Stimulated activated CD8-positive, alpha-beta memory T cell treated with anti-CD3 and anti-CD28 coated beads, Interleukin-15, amount 100 ng/mL, for 4 hours (primary cell): ENCODE measurements at regions not wholly inside any gene's neighbourhood (a gene's known extent, or its start where the extent isn't known, plus 50 kb on each side); places are given as distances from the start of the nearest gene placed in this dataset.

Experiments used
- DNase-seq, 2 donors: peaks; one replicate each; pipeline ENCODE4 v3.0.0-alpha.2; 2020; ENCODE audit warnings: low read depth in 2 of 2

DNA sequence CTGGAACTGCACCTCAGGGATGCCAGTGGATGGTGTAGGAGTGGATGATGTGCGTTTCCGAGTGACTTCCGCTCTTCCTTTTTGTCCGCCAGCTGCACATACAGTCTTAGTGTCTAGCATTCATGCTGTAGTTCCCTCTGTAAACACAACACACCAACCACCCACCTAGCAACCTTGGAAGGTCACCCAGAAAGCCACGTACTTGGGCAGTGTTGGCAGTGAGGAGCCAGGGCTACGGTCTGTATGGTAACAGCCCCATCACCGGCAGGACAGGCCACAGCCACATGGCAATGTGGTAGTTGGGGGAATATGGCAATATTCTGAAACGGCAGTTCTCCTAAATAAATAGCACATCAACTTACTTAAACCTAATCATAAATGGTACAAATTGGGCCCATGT, 613.5 kb upstream of the MGMT start:
- DNase-seq: no peak

- no peak for DNase-seq
Measured at GRCh38 chr10:128854204-128854603, 612.8 kb upstream of the MGMT start.

- no peak for DNase-seq
Measured at GRCh38 chr10:128854963-128855362, 612.1 kb upstream of the MGMT start.

DNA sequence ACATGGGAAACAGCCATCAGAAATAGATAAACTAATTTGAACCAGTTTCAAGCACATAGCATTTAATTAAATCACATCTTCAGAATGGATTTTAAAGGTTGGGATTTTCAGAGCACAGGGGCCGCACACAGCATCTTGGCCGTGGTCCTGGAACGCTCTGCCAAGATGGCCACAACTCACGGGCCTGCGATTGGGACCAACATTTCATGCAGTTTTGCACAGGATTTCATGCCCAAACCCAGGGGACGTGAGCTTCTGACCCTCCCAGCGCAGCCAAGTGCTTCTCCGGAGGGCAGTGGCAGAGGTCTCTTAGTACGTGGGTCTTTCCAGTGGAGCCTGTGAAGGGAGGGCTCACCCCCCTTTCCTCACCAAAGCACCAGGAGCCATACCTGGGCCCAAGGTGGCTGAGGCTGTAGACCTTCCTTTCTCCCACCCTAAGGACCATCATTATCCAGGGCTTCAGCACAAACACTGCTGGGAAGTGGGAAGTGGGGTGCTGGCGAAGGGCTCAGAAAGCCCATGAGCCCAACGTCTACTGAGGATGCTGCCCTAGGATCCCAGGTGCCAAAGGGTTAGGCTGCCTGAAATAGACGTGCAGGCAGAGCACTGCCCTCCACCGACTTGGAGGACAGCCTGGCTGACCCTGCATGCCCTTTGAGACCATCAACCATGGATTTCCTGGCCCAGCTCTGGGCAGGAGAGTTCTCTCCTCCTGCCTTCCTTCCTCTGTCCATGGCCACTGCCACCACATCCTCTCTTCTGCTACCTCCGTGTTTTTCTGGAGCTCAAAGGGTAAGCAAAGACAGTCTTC, 611.2 kb upstream of the MGMT start:
- DNase-seq: no peak

DNA sequence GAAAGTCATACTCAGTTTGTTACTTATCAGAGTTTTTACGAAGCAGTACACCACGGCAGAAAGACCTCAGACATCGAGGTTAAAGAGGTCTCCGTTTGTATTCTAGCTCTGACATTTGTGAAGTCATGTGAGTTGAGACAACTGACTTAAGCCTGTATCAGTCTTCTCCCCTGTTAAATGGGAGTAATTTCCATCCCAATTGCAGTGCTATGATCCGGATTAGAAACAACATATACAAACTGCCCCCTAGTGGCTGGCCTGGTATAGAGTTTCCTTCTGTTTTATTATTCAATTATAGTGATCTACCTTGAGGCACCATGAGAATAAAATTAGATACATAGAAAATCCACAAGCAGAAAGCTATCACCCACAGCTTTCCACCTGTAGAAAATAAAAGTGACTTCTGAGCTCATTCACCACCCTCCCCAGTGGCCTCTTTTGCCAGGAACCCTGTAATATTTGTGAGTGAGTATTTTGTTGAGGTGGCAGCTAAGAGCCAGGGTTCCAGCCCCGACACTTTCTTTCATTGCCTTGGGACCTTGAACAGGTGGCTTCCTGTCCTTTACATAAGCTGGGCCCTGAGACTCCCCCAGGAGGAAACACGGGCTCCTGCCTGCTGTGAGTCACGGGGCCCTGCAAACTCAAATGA, 607.2 kb upstream of the MGMT start:
- DNase-seq: no peak

DNA sequence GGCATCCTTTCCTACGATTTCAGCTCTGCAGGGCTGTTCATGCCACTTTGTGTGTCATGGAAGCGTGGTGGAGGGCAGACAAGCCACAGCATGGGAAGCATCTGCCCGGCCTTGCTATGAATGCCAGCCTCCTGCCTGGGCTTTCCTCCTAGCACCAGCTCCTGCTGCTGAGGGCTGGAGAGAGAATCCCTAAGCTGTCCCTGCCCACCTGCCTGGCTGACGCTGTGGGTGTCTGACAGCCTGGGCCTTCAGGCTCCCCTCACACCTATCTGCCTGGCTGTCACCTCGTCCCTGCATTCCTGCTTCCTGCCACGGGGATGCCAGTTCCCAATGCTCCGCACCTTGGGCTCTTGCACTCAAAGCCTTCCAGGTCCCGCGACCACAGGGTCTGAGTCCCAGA, 606.5 kb upstream of the MGMT start:
- DNase-seq: no peak

GRCh38 chr10:128861018-128861901, 605.8 kb upstream of the MGMT start:
- DNase-seq: no peak

GRCh38 chr10:128863411-128863810, 603.6 kb upstream of the MGMT start:
- no peak for DNase-seq

GRCh38 chr10:128863823-128864405, 603.1 kb upstream of the MGMT start:
- DNase-seq: no peak

DNA sequence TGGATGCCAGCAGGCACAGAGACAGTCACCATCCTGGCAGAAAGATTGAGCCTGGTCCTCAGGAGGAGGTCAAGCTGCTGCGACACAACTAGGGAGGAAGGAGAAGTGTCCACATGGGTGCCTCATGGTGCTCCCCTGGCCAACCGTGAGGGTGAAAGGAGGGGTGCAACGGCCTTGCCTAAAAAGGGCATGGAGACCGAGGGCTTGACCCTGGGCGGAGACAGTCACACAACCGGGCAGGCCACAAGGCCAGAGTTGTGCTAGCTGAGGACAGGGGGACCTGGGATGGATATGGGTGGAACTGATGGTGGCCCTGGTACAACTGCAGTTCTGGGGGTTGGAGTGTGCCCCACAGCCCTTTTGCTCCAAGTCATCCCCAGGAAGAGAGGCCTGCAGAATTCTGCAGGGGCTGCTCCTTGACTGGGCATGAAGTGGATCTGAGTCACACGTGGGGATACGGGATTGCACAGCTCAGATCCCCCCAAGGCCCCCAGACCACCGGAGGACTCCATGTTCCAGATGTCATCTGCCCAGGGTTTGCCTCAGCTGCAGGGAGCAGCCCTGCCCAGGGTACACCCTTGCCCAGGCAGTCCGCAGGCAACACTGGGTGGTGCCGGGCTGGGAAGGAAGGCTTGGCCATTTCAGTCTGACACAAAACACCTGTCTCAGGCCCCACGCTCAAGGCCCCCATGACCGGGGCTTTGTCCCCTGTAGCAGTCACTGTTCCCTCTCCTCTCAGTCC, 602.3 kb upstream of the MGMT start:
- no peak for DNase-seq

DNA sequence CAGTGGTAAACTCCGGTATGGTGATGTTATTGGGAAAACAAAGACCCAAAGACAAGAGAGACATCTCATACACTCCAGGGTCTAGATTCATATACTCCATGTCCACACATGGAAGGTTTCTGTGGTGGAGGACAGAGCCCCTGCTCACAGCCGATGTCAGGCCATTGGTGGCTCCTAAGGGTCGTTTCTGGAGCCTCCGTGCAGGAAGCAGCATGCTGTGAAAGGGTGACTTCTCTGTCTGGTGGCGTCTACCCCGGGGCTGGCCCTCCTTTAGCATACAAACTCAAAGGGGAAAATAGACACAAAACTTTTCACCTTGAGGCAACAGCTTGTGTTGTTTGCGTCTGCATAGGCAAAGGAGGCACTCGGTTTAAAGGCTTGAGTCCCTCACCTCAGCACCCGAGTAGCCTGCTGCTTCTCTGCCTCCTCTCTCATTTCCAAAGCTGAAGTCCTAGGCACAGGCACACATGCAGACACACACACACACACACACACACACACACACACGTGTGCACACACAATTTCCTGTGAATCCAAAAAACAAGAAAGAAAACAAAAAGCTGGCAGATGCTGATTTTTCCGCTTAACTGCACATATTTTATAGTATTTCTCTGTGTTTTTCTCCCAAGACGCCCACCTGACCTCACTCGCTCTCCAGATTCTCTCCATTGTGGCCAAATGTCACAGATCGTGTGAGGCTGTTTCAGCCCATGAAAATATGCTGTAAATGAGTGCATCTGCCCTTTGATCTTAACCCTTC, 601.4 kb upstream of the MGMT start:
- DNase-seq: no peak

DNA sequence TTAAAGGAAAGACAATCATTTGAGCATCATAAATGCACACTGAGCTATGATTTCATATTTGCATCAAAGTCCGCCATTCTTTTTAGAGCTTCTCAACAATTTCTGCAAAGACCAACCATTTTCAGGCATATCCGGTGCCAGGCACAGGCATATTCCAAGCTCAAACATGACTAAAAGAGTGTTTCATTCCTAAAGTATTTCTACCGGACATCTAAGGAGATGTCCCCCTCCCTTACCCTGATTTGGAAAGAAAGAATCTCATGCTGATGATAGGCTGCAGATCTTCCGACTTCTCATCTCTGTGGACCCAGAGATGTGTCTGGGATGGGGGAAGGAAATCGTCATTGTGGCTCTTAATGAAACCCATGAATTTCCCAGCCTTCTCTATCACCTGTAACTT, 600.5 kb upstream of the MGMT start:
- no peak for DNase-seq

- no peak for DNase-seq
Measured at GRCh38 chr10:128867210-128867609, 599.8 kb upstream of the MGMT start.

DNA sequence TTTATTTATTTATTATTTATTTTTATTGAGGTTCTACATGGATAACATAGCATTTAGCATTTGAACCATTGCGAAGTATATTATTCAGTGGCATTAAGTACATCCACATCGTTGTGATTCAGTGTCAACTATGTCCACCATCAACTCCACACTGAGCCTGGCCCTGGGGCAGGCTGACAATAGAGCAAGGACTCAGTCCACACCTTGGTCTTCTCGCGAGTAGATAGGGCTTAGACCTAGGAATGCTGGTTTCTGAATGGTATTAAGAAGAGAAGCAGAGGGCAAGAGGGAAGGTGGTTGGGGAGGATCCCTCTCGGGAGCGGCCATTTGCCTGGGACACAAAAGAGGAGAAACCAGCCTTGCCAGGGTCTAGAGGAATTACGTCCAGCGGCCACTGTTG, 599.2 kb upstream of the MGMT start:
- no peak for DNase-seq

GRCh38 chr10:128868481-128868880, 598.6 kb upstream of the MGMT start:
- no peak for DNase-seq

DNA sequence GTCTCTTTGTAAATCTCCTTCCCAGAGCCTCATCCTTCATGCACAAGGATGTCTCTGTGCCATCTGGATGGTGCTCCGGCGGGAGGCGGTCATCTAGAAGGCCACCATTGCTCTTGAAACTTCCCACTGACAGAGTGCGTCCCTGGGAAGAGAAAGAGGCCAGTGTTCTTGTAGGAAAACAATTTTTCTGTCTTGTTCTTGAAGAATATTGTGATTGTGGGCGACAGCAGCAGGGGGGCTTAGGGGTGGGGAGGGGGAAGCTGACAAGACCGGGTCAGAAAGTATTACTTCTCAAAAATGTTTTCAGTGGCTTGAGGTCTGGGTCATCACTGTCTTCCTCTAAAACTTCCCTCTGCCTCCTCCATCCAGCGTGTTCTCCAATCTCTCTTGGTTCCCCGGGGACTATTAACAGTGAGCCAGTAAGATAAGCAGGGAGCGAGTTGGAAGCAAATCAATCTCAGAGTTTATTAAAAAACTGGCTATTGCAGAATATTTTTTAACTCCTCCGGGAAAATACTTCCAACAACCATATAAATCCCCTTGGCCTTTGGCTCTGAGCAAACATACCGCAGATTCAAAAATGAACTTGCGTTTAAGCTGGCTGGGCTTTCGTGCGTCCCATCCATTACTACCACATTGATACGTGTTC, 597.8 kb upstream of the MGMT start:
- no peak for DNase-seq

GRCh38 chr10:128870830-128871597, 596.0 kb upstream of the MGMT start:
- no peak for DNase-seq

- no peak for DNase-seq
Measured at GRCh38 chr10:128871671-128872231, 595.3 kb upstream of the MGMT start.

DNA sequence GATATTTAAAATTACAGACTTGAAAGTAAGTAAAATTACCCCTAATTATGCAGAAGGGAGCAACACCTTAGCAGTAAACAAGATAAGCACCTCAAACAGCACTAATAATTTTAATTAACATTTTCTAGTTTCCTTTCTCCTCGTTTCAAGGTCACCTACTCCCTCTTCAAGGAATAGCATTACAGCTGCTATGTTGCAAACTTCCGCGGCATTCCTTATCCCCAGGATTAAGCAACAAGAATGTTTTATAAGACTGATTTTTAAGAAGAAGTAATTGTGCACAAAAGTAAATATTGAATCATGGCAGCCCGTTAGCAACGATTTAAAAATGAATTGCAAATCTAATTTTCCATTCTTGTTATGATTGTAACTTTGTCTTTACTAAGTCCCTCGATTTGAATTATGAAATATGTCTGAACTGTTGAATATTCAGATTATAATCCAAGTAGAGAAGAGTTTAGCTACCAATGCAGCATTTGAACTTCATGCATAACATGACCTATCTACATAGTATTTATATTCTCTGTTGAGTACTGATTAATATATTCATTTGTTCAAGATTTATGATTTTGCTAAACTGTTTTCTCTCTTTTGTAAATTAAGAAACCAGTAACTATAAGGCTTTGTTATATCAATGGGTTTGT, 593.5 kb upstream of the MGMT start:
- DNase-seq: no peak
